CD14-positive monocyte (primary cell): ENCODE measurements at regions not wholly inside any gene's neighbourhood (a gene's known extent, or its start where the extent isn't known, plus 50 kb on each side); places are given as distances from the start of the nearest gene placed in this dataset.
A peak's percentile ranks its signal among the peaks of the same experiment; 100 is the strongest.
"Not testable (repeated sequence)": the region's sequence is repeated elsewhere in the genome, so short reads cannot be mapped to it uniquely, and the experiment has no call there.

Experiments used
- DNase-seq, 3 donors: peaks; one replicate each; pipeline ENCODE4 v3.0.0-alpha.2; 2011 to 2022
- H2AFZ ChIP-seq: 2 replicates; pipeline ENCODE4 v1.6.0; 2012; ENCODE audit warnings: mild to moderate bottlenecking, low read depth, low read length, inconsistent platforms; ENCODE audit not compliant: insufficient read depth, poor library complexity, severe bottlenecking
- H3K27ac ChIP-seq, 2 donors: 1 replicate in 1 of 2; 2 replicates in 1 of 2; pipeline ENCODE4 v1.5.1; 2012 to 2013; ENCODE audit warnings: low read length in 2 of 2, control low read depth in 1 of 2, inconsistent platforms in 1 of 2, low read depth in 1 of 2, mild to moderate bottlenecking in 1 of 2
- H3K27me3 ChIP-seq, 2 donors: one replicate each; pipeline versions ENCODE4 v1.6.0 to v1.6.1; 2011 to 2013; ENCODE audit warnings: low read length in 2 of 2; ENCODE audit not compliant: control insufficient read depth in 2 of 2, insufficient read depth in 2 of 2
- H3K36me3 ChIP-seq, 2 donors: replicated peaks in 1 of 2; 1 replicate in 1 of 2; 2 replicates in 1 of 2; pipeline versions ENCODE4 v1.5.1 to v1.6.1; 2012 to 2013; ENCODE audit warnings: low read length in 2 of 2, control low read depth in 1 of 2, inconsistent platforms in 1 of 2, mild to moderate bottlenecking in 1 of 2; ENCODE audit not compliant: insufficient read depth in 2 of 2, control insufficient read depth in 1 of 2
- H3K4me1 ChIP-seq, 2 donors: 1 replicate in 1 of 2; 2 replicates in 1 of 2; pipeline versions ENCODE4 v1.5.1 to v1.6.1; 2012 to 2013; ENCODE audit warnings: low read length in 2 of 2, control low read depth in 1 of 2, inconsistent platforms in 1 of 2, mild to moderate bottlenecking in 1 of 2, moderate library complexity in 1 of 2; ENCODE audit not compliant: insufficient read depth in 2 of 2, control insufficient read depth in 1 of 2
- H3K4me2 ChIP-seq: replicated peaks from 2 replicates; pipeline ENCODE3; 2012; ENCODE audit warnings: low read length, moderate library complexity, mild to moderate bottlenecking; ENCODE audit not compliant: poor library complexity, severe bottlenecking; ENCODE audit errors: extremely low read depth
- H3K4me3 ChIP-seq, 3 experiments: fragments of 200-600 bp in 1 of 3; sonication (generic) in 1 of 3; replicated peaks in 1 of 3; 1 replicate in 2 of 3; 2 replicates in 1 of 3; pipeline ENCODE4 v1.5.1; 2011 to 2013; ENCODE audit warnings: low read length in 3 of 3, mild to moderate bottlenecking in 3 of 3, control low read depth in 2 of 3, low read depth in 2 of 3, inconsistent platforms in 1 of 3, moderate library complexity in 1 of 3
- H3K79me2 ChIP-seq: 2 replicates; pipeline ENCODE4 v1.6.0; 2012; ENCODE audit warnings: mild to moderate bottlenecking, control low read depth, inconsistent platforms, low read length, moderate library complexity; ENCODE audit not compliant: insufficient read depth
- H3K9ac ChIP-seq: 2 replicates; pipeline ENCODE4 v1.6.0; 2017; ENCODE audit warnings: low read length, mild to moderate bottlenecking; ENCODE audit not compliant: insufficient read depth, poor library complexity, severe bottlenecking
- H3K9me3 ChIP-seq, 2 donors: replicated peaks in 1 of 2; 1 replicate in 1 of 2; 2 replicates in 1 of 2; pipeline versions ENCODE4 v1.5.1 to v1.6.1; 2012 to 2013; ENCODE audit warnings: low read length in 2 of 2, control low read depth in 1 of 2; ENCODE audit not compliant: control insufficient read depth in 1 of 2, insufficient read depth in 1 of 2
- H4K20me1 ChIP-seq: 2 replicates; pipeline ENCODE4 v1.6.0; 2012; ENCODE audit warnings: mild to moderate bottlenecking, low read length, control low read depth, moderate library complexity; ENCODE audit not compliant: insufficient read depth
- H3K27ac Mint-ChIP-seq, 7 donors: one replicate each; pipeline ENCODE4 v1.8.0; 2020; ENCODE audit warnings: mild to moderate bottlenecking in 7 of 7, mixed read lengths in 7 of 7, moderate library complexity in 6 of 7, inconsistent platforms in 2 of 7
- H3K27me3 Mint-ChIP-seq, 3 donors: one replicate each; pipeline ENCODE4 v1.8.0; 2021 to 2022; ENCODE audit warnings: low read depth in 3 of 3, mild to moderate bottlenecking in 3 of 3, mixed read lengths in 3 of 3, moderate library complexity in 3 of 3, inconsistent platforms in 1 of 3
- H3K36me3 Mint-ChIP-seq, 2 donors: one replicate each; pipeline ENCODE4 v1.8.0; 2020; ENCODE audit warnings: mixed read lengths in 2 of 2, inconsistent platforms in 1 of 2, mild to moderate bottlenecking in 1 of 2
- H3K4me1 Mint-ChIP-seq: one replicate; pipeline ENCODE4 v1.8.0; 2020; ENCODE audit warnings: mild to moderate bottlenecking, mixed read lengths
- H3K4me3 Mint-ChIP-seq, 2 donors: one replicate each; pipeline ENCODE4 v1.8.0; 2020; ENCODE audit warnings: mild to moderate bottlenecking in 2 of 2, mixed read lengths in 2 of 2, moderate library complexity in 1 of 2
- H3K9me3 Mint-ChIP-seq, 7 donors: one replicate each; pipeline ENCODE4 v1.8.0; 2020 to 2022; ENCODE audit warnings: mixed read lengths in 7 of 7, mild to moderate bottlenecking in 6 of 7, moderate library complexity in 6 of 7, inconsistent platforms in 2 of 7
- WGBS: methylation state at CpG from one replicate; pipeline ENCODE4 v1.1.5; 2013; ENCODE audit warnings: missing lambda C conversion rate; ENCODE audit not compliant: insufficient coverage; 5-methylcytosine and 5-hydroxymethylcytosine counted together
- intact Hi-C, 2 donors: fragments of 100-400 bp; cut with micrococcal nuclease; formaldehyde crosslinking; loops; one replicate each; pipeline versions ENCODE4 v1.15.0 to v1.15.1; 2023
- TF ChIP-seq, protein P1 (sequence below): fragments of 200-600 bp; IDR thresholded peaks from one replicate; pipeline ENCODE4 v1.8.0; 2022; ENCODE audit warnings: antibody characterized with exemption, mild to moderate bottlenecking

DNA sequence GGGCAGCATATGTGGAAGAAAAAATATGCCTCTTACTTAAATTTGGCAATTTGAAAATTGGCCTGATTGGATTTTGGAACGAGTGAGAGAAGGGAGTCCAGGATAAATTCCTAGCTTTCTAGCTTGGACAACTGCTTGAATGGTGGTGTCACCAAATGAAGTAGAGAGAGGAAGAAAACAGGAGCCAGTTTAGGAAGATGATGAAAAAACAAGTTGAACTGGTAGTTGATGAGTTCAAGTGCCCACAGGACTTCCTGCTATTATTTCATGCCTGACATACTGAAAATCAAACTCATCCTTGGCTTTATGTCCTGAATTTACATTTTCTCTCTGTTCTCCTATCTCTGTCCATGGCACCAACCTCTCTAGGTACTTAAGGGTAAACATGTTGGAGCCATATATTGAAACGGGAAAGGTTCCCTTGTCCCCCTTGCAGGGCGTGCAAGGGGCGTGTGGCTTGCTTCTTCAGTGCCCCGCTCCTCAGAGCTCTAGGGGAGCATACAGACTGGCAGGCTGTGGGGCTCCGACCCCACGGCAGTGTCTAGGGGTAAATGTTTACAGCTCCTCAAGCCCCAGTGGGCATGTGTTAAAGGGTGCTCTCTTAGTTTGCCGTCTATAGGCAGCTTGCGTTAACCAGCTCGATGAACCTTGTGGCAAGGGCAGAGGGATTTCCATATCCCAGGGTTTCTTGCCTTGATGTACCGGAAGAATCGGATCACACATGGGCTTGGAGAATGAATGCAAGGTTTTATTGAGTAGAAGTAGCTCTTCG lies 250.7 kb upstream of the PGRMC2 start:
- Mint-ChIP-seq H3K27me3 (peaks cover 1 to 8% (median 2%) of the 10 kb centered on the region in 3 donors), H3K9me3 (peaks cover 2 to 13% (median 4%) of the 10 kb centered on the region in 7 donors), H3K4me1 (no peaks in the 10 kb centered on the region), H3K27ac (peak overlapping the region in 1 of 7 donors; percentile 36), H3K36me3 (no peaks in the 10 kb centered on the region), H3K4me3 (no peak overlapping the region)
- Histone ChIP-seq H4K20me1 (no peaks in the 10 kb centered on the region), H3K4me3 (no peak overlapping the region), H3K9ac (no peak overlapping the region), H3K9me3 (peaks cover 0 to 4% of the 10 kb centered on the region in 2 donors), H3K36me3 (no peaks in the 10 kb centered on the region), H3K27ac (no peak overlapping the region), H3K27me3 (no peaks in the 10 kb centered on the region), H3K4me1 (no peaks in the 10 kb centered on the region), H3K79me2 (no peaks in the 10 kb centered on the region), H2AFZ (no peak overlapping the region), H3K4me2 (no peak overlapping the region)
- intact Hi-C loops = no loop called here
- DNase-seq = no peak
- WGBS = 96% methylated on average over 13 of the region's 13 CpGs
- TF ChIP-seq, protein P1, sequence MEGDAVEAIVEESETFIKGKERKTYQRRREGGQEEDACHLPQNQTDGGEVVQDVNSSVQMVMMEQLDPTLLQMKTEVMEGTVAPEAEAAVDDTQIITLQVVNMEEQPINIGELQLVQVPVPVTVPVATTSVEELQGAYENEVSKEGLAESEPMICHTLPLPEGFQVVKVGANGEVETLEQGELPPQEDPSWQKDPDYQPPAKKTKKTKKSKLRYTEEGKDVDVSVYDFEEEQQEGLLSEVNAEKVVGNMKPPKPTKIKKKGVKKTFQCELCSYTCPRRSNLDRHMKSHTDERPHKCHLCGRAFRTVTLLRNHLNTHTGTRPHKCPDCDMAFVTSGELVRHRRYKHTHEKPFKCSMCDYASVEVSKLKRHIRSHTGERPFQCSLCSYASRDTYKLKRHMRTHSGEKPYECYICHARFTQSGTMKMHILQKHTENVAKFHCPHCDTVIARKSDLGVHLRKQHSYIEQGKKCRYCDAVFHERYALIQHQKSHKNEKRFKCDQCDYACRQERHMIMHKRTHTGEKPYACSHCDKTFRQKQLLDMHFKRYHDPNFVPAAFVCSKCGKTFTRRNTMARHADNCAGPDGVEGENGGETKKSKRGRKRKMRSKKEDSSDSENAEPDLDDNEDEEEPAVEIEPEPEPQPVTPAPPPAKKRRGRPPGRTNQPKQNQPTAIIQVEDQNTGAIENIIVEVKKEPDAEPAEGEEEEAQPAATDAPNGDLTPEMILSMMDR = no peak

DNA sequence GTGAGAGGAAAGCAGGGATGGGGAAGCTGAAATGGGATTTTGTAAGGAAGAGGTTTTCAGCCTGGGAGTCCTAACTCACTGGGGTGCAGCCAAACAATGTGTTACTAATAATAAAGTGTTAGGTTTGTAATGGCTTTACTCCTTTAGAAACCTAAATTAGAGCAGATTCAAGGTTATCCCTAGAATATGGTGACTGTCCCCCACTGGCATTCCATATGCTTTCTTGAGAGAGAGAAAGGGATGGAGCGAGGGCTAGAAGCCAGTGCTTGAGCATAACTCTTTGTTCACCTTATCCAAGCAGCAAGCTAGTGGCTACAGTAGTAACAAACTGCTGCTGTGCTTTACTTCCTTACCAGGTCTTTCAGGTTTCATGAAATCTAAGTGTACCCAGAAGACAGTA lies 249.1 kb upstream of the PGRMC2 start:
- H3K79me2 ChIP-seq = no peaks in the 10 kb centered on the region
- H3K36me3 Mint-ChIP-seq = no peaks in the 10 kb centered on the region
- no peaks in the 10 kb centered on the region for H3K27me3 ChIP-seq
- no CpG with 5 or more reads among the region's 1 CpG for WGBS
- no peaks in the 10 kb centered on the region for H3K36me3 ChIP-seq
- no peak overlapping the region for H3K4me3 Mint-ChIP-seq
- H3K4me3 ChIP-seq = no peak overlapping the region
- H3K27ac ChIP-seq = no peak overlapping the region
- H3K9me3 Mint-ChIP-seq = peaks cover 2 to 12% (median 6%) of the 10 kb centered on the region in 7 donors
- intact Hi-C loops = no loop called here
- no peak overlapping the region for H3K4me2 ChIP-seq
- peaks cover 0 to 4% of the 10 kb centered on the region in 2 donors for H3K9me3 ChIP-seq
- H3K9ac ChIP-seq = no peak overlapping the region
- TF ChIP-seq, protein P1 = no peak
- no peaks in the 10 kb centered on the region for H4K20me1 ChIP-seq
- no peaks in the 10 kb centered on the region for H3K4me1 ChIP-seq
- peaks cover 0 to 8% (median 2%) of the 10 kb centered on the region in 3 donors for H3K27me3 Mint-ChIP-seq
- no peak overlapping the region for H3K27ac Mint-ChIP-seq
- DNase-seq = no peak
- no peaks in the 10 kb centered on the region for H3K4me1 Mint-ChIP-seq
- H2AFZ ChIP-seq = no peak overlapping the region

DNA sequence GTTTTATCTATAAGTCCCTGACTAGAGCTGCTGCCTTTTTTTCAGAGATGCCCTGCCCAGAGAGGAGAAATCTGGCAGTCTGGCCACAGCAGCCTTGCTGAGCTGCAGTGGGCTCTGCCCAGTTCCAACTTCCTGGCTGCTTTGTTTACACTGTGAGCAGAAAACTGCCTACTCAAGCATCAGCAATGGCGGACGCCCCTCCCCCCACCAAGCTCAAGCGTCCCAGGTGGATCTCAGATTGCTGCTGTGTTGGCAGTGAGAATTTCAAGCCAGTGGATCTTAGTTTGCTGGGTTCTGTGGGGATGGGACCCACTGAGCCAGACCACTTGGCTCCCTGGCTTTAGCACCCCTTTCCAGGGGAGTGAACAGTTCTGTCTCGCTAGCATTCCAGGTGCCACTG lies 247.9 kb upstream of the PGRMC2 start:
- H3K4me3 Mint-ChIP-seq, H3K27ac Mint-ChIP-seq, intact Hi-C loops, H3K27ac ChIP-seq, H3K27me3 ChIP-seq, H3K27me3 Mint-ChIP-seq, H3K9me3 ChIP-seq, H3K36me3 Mint-ChIP-seq, H3K4me3 ChIP-seq, H2AFZ ChIP-seq, H3K4me1 Mint-ChIP-seq, H3K36me3 ChIP-seq, H3K4me1 ChIP-seq, H4K20me1 ChIP-seq, DNase-seq, H3K9ac ChIP-seq, H3K4me2 ChIP-seq, H3K79me2 ChIP-seq: not testable (repeated sequence)
- H3K9me3 Mint-ChIP-seq = peaks cover 2 to 14% (median 7%) of the 10 kb centered on the region in 7 donors
- WGBS = 100% methylated on average over 1 of the region's 4 CpGs
